Cardiac fibroblast (primary cell): ENCODE measurements at regions not wholly inside any gene's neighbourhood (a gene's known extent, or its start where the extent isn't known, plus 50 kb on each side); places are given as distances from the start of the nearest gene placed in this dataset.
A peak's percentile ranks its signal among the peaks of the same experiment; 100 is the strongest.

Source experiments
- DNase-seq, 2 donors: peaks; one replicate each; pipeline versions ENCODE4 v3.0.0 to v3.0.0-alpha.2; 2010; ENCODE audit warnings: low read depth in 2 of 2
- H3K4me3 ChIP-seq, 2 donors: replicated peaks in 1 of 2; 1 replicate in 1 of 2; 2 replicates in 1 of 2; pipeline ENCODE4 v1.5.1; 2011; ENCODE audit warnings: low read depth in 2 of 2, low read length in 2 of 2, mild to moderate bottlenecking in 2 of 2, moderate library complexity in 1 of 2
- CTCF ChIP-seq: IDR thresholded peaks from one replicate; pipeline ENCODE4 v1.5.1; 2011; ENCODE audit warnings: low read depth, mild to moderate bottlenecking, low read length, inconsistent platforms

GRCh38 chr9:108803428-108804065 lies 52.2 kb downstream of the ACTL7B start:
- peak in 1 of 2 donors; percentile 13 for DNase-seq
- TF ChIP-seq CTCF: no peak
- H3K4me3 ChIP-seq: no peak overlapping the region

- H3K4me3 ChIP-seq: no peak overlapping the region
- TF ChIP-seq CTCF: no peak
Measured at GRCh38 chr9:108802967-108803366, 52.8 kb downstream of the ACTL7B start.

GRCh38 chr9:108801949-108802348 lies 53.8 kb downstream of the ACTL7B start:
- DNase-seq: no peak
- TF ChIP-seq CTCF: no peak
- no peak overlapping the region for H3K4me3 ChIP-seq

More at GRCh38 chr9:108802967-108803366, 52.8 kb downstream of the ACTL7B start:
- no peak for DNase-seq

GRCh38 chr9:108800632-108801099 lies 55.1 kb downstream of the ACTL7B start:
- no peak for DNase-seq

GRCh38 chr9:108793573-108793972 lies 62.2 kb downstream of the ACTL7B start:
- DNase-seq: no peak
- H3K4me3 ChIP-seq: no peak overlapping the region
- TF ChIP-seq CTCF: no peak

More at GRCh38 chr9:108800632-108801099, 55.1 kb downstream of the ACTL7B start:
- TF ChIP-seq CTCF: no peak
- H3K4me3 ChIP-seq: no peak overlapping the region

GRCh38 chr9:108789742-108790141 lies 66.0 kb downstream of the ACTL7B start:
- no peak overlapping the region for H3K4me3 ChIP-seq
- TF ChIP-seq CTCF: no peak
- no peak for DNase-seq

GRCh38 chr9:108787690-108788048 lies 68.1 kb downstream of the ACTL7B start:
- no peak overlapping the region for H3K4me3 ChIP-seq
- TF ChIP-seq CTCF: no peak
- no peak for DNase-seq
